Esophagus muscularis mucosa (tissue), 4 donors: ENCODE measurements at regions not wholly inside any gene's neighbourhood (a gene's known extent, or its start where the extent isn't known, plus 50 kb on each side); places are given as distances from the start of the nearest gene placed in this dataset.

Source experiments
- CTCF ChIP-seq, 3 experiments: fragments of 200-600 bp in 2 of 3; fragments of 450-650 bp in 1 of 3; sonication (generic) in 2 of 3; IDR thresholded peaks; one replicate each; pipeline ENCODE4 v1.5.1; 2017 to 2019; ENCODE audit warnings: antibody characterized with exemption in 3 of 3, mild to moderate bottlenecking in 2 of 3, moderate library complexity in 1 of 3
- EP300 ChIP-seq: sonication (generic); formaldehyde crosslinking; IDR thresholded peaks from one replicate; pipeline ENCODE4 v1.6.1; 2017; ENCODE audit warnings: antibody characterized with exemption
- POLR2A ChIP-seq: fragments of 450-650 bp; IDR thresholded peaks from one replicate; pipeline ENCODE4 v1.6.1; 2017; ENCODE audit warnings: antibody characterized with exemption, moderate library complexity, mild to moderate bottlenecking, low read depth
- POLR2AphosphoS5 ChIP-seq, 2 donors: sonication (generic); formaldehyde crosslinking; IDR thresholded peaks; one replicate each; pipeline ENCODE4 v1.6.1; 2017; ENCODE audit warnings: antibody characterized with exemption in 2 of 2

GRCh38 chr11:109112261-109112660, 309.7 kb upstream of the C11orf87 start:
- TF ChIP-seq CTCF (IDR thresholded peaks at IDR 0.05) = no peak
- TF ChIP-seq POLR2A = no peak
- no peak for TF ChIP-seq POLR2AphosphoS5 (IDR thresholded peaks at IDR 0.05)
- TF ChIP-seq EP300 = no peak
